Naive B cell (primary cell): ENCODE measurements at regions not wholly inside any gene's neighbourhood (a gene's known extent, or its start where the extent isn't known, plus 50 kb on each side); places are given as distances from the start of the nearest gene placed in this dataset.
"Not testable (repeated sequence)": the region's sequence is repeated elsewhere in the genome, so short reads cannot be mapped to it uniquely, and the experiment has no call there.

Experiments used
- ATAC-seq, 2 donors: fragments of 150-1000 bp; cut with Tn5 transposase; 2 replicates each; pipeline ENCODE4 v1.10.0; 2021; ENCODE audit warnings: low read depth in 2 of 2, mild to moderate bottlenecking in 2 of 2, moderate library complexity in 2 of 2
- DNase-seq: peaks from one replicate; pipeline ENCODE4 v3.0.0; 2022
- H3K27ac Mint-ChIP-seq, 6 donors: one replicate each; pipeline ENCODE4 v1.8.0; 2020 to 2022; ENCODE audit warnings: mild to moderate bottlenecking in 6 of 6, mixed read lengths in 6 of 6, moderate library complexity in 5 of 6, inconsistent platforms in 2 of 6
- H3K27me3 Mint-ChIP-seq, 3 donors: one replicate each; pipeline ENCODE4 v1.8.0; 2021 to 2022; ENCODE audit warnings: mixed read lengths in 3 of 3, mild to moderate bottlenecking in 1 of 3
- H3K36me3 Mint-ChIP-seq, 2 donors: one replicate each; pipeline ENCODE4 v1.8.0; 2020 to 2022; ENCODE audit warnings: mixed read lengths in 2 of 2, inconsistent platforms in 1 of 2, mild to moderate bottlenecking in 1 of 2
- H3K4me1 Mint-ChIP-seq, 3 donors: one replicate each; pipeline ENCODE4 v1.8.0; 2020 to 2022; ENCODE audit warnings: mixed read lengths in 3 of 3, inconsistent platforms in 1 of 3, mild to moderate bottlenecking in 1 of 3, moderate library complexity in 1 of 3
- H3K4me3 Mint-ChIP-seq, 8 donors: one replicate each; pipeline ENCODE4 v1.8.0; 2020 to 2022; ENCODE audit warnings: mild to moderate bottlenecking in 8 of 8, mixed read lengths in 8 of 8, moderate library complexity in 8 of 8, inconsistent platforms in 2 of 8
- H3K9me3 Mint-ChIP-seq, 7 donors: one replicate each; pipeline ENCODE4 v1.8.0; 2020 to 2022; ENCODE audit warnings: mixed read lengths in 7 of 7, mild to moderate bottlenecking in 5 of 7, inconsistent platforms in 2 of 7, moderate library complexity in 1 of 7

GRCh38 chr4:37754410-37755185 lies 68.4 kb upstream of the RELL1 start:
- DNase-seq, result no peak

GRCh38 chr4:37749398-37749988 lies 63.3 kb upstream of the RELL1 start:
- Mint-ChIP-seq H3K27ac (peak overlapping the region; percentile 41 to 92 (median 80)), H3K9me3 (peaks cover 3 to 19% (median 11%) of the 10 kb centered on the region in 7 donors), H3K27me3 (no peaks in the 10 kb centered on the region), H3K4me1 (peaks cover 36 to 41% (median 39%) of the 10 kb centered on the region in 3 donors), H3K36me3 (peaks cover 0 to 5% of the 10 kb centered on the region in 2 donors), H3K4me3 (peak overlapping the region; percentile 8 to 78 (median 42))
- DNase-seq (peak; percentile 61), ATAC-seq (peak; percentile 86 to 89)

More at GRCh38 chr4:37754410-37755185, 68.4 kb upstream of the RELL1 start:
- H3K27ac Mint-ChIP-seq, result peak overlapping the region in 4 of 6 donors; percentile 2 to 97 (median 41)
- no peaks in the 10 kb centered on the region for H3K27me3 Mint-ChIP-seq
- H3K9me3 Mint-ChIP-seq, result no peaks in the 10 kb centered on the region
- H3K4me1 Mint-ChIP-seq, result peaks cover 32 to 45% (median 41%) of the 10 kb centered on the region in 3 donors
- H3K4me3 Mint-ChIP-seq, result peak overlapping the region in 7 of 8 donors; percentile 61 to 84 (median 78)
- H3K36me3 Mint-ChIP-seq, result no peaks in the 10 kb centered on the region
- ATAC-seq, result peak; percentile 19 to 36

GRCh38 chr4:37748485-37748884 lies 62.3 kb upstream of the RELL1 start:
- Mint-ChIP-seq H3K9me3 (peaks cover 3 to 19% (median 11%) of the 10 kb centered on the region in 7 donors), H3K4me3 (peak overlapping the region; percentile 9 to 78 (median 49)), H3K27ac (peak overlapping the region in 5 of 6 donors; percentile 55 to 90 (median 82)), H3K27me3 (no peaks in the 10 kb centered on the region), H3K4me1 (peaks cover 28 to 36% (median 32%) of the 10 kb centered on the region in 3 donors), H3K36me3 (peaks cover 0 to 5% of the 10 kb centered on the region in 2 donors)
- ATAC-seq (peak; percentile 35 to 54), DNase-seq (peak; percentile 35)

GRCh38 chr4:37747772-37748330 lies 61.7 kb upstream of the RELL1 start:
- DNase-seq (no peak), ATAC-seq (no peak)
- Mint-ChIP-seq H3K27ac (peak overlapping the region in 5 of 6 donors; percentile 21 to 90 (median 82)), H3K4me1 (peaks cover 28 to 36% (median 36%) of the 10 kb centered on the region in 3 donors), H3K9me3 (peaks cover 3 to 19% (median 11%) of the 10 kb centered on the region in 7 donors), H3K27me3 (no peaks in the 10 kb centered on the region), H3K4me3 (peak overlapping the region in 5 of 8 donors; percentile 49 to 78 (median 75)), H3K36me3 (peaks cover 0 to 9% of the 10 kb centered on the region in 2 donors)

- not testable (repeated sequence) for ATAC-seq, H3K36me3 Mint-ChIP-seq, H3K27me3 Mint-ChIP-seq, H3K27ac Mint-ChIP-seq, H3K4me3 Mint-ChIP-seq, DNase-seq
- H3K4me1 Mint-ChIP-seq, result peaks cover 28 to 36% (median 36%) of the 10 kb centered on the region in 3 donors
- peaks cover 3 to 19% (median 11%) of the 10 kb centered on the region in 7 donors for H3K9me3 Mint-ChIP-seq
These were observed 60.7 kb upstream of the RELL1 start for GRCh38 chr4:37746852-37747251.

GRCh38 chr4:37745946-37746345 lies 59.8 kb upstream of the RELL1 start:
- DNase-seq (no peak), ATAC-seq (no peak)
- H3K27ac Mint-ChIP-seq, result no peak overlapping the region
- H3K9me3 Mint-ChIP-seq, result peaks cover 3 to 19% (median 11%) of the 10 kb centered on the region in 7 donors
- no peaks in the 10 kb centered on the region for H3K27me3 Mint-ChIP-seq
- H3K36me3 Mint-ChIP-seq, result peaks cover 0 to 9% of the 10 kb centered on the region in 2 donors
- H3K4me1 Mint-ChIP-seq, result peaks cover 28 to 36% (median 31%) of the 10 kb centered on the region in 3 donors
- H3K4me3 Mint-ChIP-seq, result no peak overlapping the region

GRCh38 chr4:37742149-37742548 lies 56.0 kb upstream of the RELL1 start:
- peaks cover 0 to 3% (median 1%) of the 10 kb centered on the region in 7 donors for H3K9me3 Mint-ChIP-seq
- H3K27ac Mint-ChIP-seq, result peak overlapping the region in 1 of 6 donors; percentile 62
- peaks cover 0 to 4% (median 3%) of the 10 kb centered on the region in 3 donors for H3K4me1 Mint-ChIP-seq
- no peak for ATAC-seq
- H3K27me3 Mint-ChIP-seq, result no peaks in the 10 kb centered on the region
- DNase-seq, result no peak
- H3K4me3 Mint-ChIP-seq, result no peak overlapping the region
- H3K36me3 Mint-ChIP-seq, result peaks cover 0 to 3% of the 10 kb centered on the region in 2 donors

GRCh38 chr4:37741564-37741963 lies 55.4 kb upstream of the RELL1 start:
- Mint-ChIP-seq H3K36me3 (peaks cover 0 to 3% of the 10 kb centered on the region in 2 donors), H3K27ac (no peak overlapping the region)
- no peak for ATAC-seq

GRCh38 chr4:37740546-37740945 lies 54.4 kb upstream of the RELL1 start:
- peaks cover 0 to 3% of the 10 kb centered on the region in 2 donors for H3K36me3 Mint-ChIP-seq
- DNase-seq, result no peak
- no peak for ATAC-seq
- H3K9me3 Mint-ChIP-seq, result no peaks in the 10 kb centered on the region
- peaks cover 3 to 4% (median 3%) of the 10 kb centered on the region in 3 donors for H3K4me1 Mint-ChIP-seq
- no peaks in the 10 kb centered on the region for H3K27me3 Mint-ChIP-seq
- H3K27ac Mint-ChIP-seq, result no peak overlapping the region
- no peak overlapping the region for H3K4me3 Mint-ChIP-seq

More at GRCh38 chr4:37741564-37741963, 55.4 kb upstream of the RELL1 start:
- no peaks in the 10 kb centered on the region for H3K27me3 Mint-ChIP-seq
- peaks cover 0 to 4% (median 3%) of the 10 kb centered on the region in 3 donors for H3K4me1 Mint-ChIP-seq
- no peaks in the 10 kb centered on the region for H3K9me3 Mint-ChIP-seq
- no peak for DNase-seq
- no peak overlapping the region for H3K4me3 Mint-ChIP-seq

GRCh38 chr4:37737466-37737865 lies 51.3 kb upstream of the RELL1 start:
- H3K9me3 Mint-ChIP-seq, result no peaks in the 10 kb centered on the region
- no peak overlapping the region for H3K27ac Mint-ChIP-seq
- no peaks in the 10 kb centered on the region for H3K27me3 Mint-ChIP-seq
- ATAC-seq (no peak), DNase-seq (no peak)
- peaks cover 0 to 5% (median 3%) of the 10 kb centered on the region in 3 donors for H3K4me1 Mint-ChIP-seq
- no peak overlapping the region for H3K4me3 Mint-ChIP-seq
- no peaks in the 10 kb centered on the region for H3K36me3 Mint-ChIP-seq
